ENCODE measurements at regions not wholly inside any gene's neighbourhood (a gene's known extent, or its start where the extent isn't known, plus 50 kb on each side); places are given as distances from the start of the nearest gene placed in this dataset.

GRCh38 chr15:62726461-62726860 lies 316.1 kb upstream of the TPM1 start:
- no peaks in the 10 kb centered on the region for H3K27me3 ChIP-seq (ENCODE audit: insufficient read depth, low read length)
- H3K9me3 ChIP-seq (ENCODE audit: low read depth, low read length): no peaks in the 10 kb centered on the region
- no peak overlapping the region for H3K4me3 ChIP-seq (ENCODE audit: low read length)
- H3K4me1 ChIP-seq (ENCODE audit: insufficient read depth, low read length): no peaks in the 10 kb centered on the region

GRCh38 chr15:62727501-62727900 lies 315.0 kb upstream of the TPM1 start:
- Histone ChIP-seq H3K27me3 (ENCODE audit: insufficient read depth, low read length) (no peaks in the 10 kb centered on the region), H3K4me1 (ENCODE audit: insufficient read depth, low read length) (no peaks in the 10 kb centered on the region), H3K4me3 (ENCODE audit: low read length) (no peak overlapping the region), H3K9me3 (ENCODE audit: low read depth, low read length) (no peaks in the 10 kb centered on the region)

- H3K4me1 ChIP-seq (ENCODE audit: insufficient read depth, low read length): no peaks in the 10 kb centered on the region
- H3K27me3 ChIP-seq (ENCODE audit: insufficient read depth, low read length): no peaks in the 10 kb centered on the region
- H3K4me3 ChIP-seq (ENCODE audit: low read length): no peak overlapping the region
- H3K9me3 ChIP-seq (ENCODE audit: low read depth, low read length): no peaks in the 10 kb centered on the region
Measured at GRCh38 chr15:62730825-62731224, 311.7 kb upstream of the TPM1 start.

- H3K9me3 ChIP-seq (ENCODE audit: low read depth, low read length): no peaks in the 10 kb centered on the region
- no peaks in the 10 kb centered on the region for H3K27me3 ChIP-seq (ENCODE audit: insufficient read depth, low read length)
- H3K4me1 ChIP-seq (ENCODE audit: insufficient read depth, low read length): no peaks in the 10 kb centered on the region
- H3K4me3 ChIP-seq (ENCODE audit: low read length): no peak overlapping the region
Measured at GRCh38 chr15:62732078-62732477, 310.5 kb upstream of the TPM1 start.

- Histone ChIP-seq H3K4me1 (ENCODE audit: insufficient read depth, low read length) (no peaks in the 10 kb centered on the region), H3K4me3 (ENCODE audit: low read length) (no peak overlapping the region), H3K27me3 (ENCODE audit: insufficient read depth, low read length) (no peaks in the 10 kb centered on the region), H3K9me3 (ENCODE audit: low read depth, low read length) (no peaks in the 10 kb centered on the region)
Measured at GRCh38 chr15:62734706-62735105, 307.8 kb upstream of the TPM1 start.

- Histone ChIP-seq H3K27me3 (ENCODE audit: insufficient read depth, low read length) (no peaks in the 10 kb centered on the region), H3K4me1 (ENCODE audit: insufficient read depth, low read length) (no peaks in the 10 kb centered on the region), H3K9me3 (ENCODE audit: low read depth, low read length) (no peaks in the 10 kb centered on the region)
Measured at GRCh38 chr15:62736756-62737155, 305.8 kb upstream of the TPM1 start.

GRCh38 chr15:62737551-62737950 lies 305.0 kb upstream of the TPM1 start:
- Histone ChIP-seq H3K4me3 (ENCODE audit: low read length) (no peak overlapping the region), H3K4me1 (ENCODE audit: insufficient read depth, low read length) (no peaks in the 10 kb centered on the region), H3K27me3 (ENCODE audit: insufficient read depth, low read length) (no peaks in the 10 kb centered on the region), H3K9me3 (ENCODE audit: low read depth, low read length) (no peaks in the 10 kb centered on the region)

More at GRCh38 chr15:62736756-62737155, 305.8 kb upstream of the TPM1 start:
- no peak overlapping the region for H3K4me3 ChIP-seq (ENCODE audit: low read length)

- H3K9me3 ChIP-seq (ENCODE audit: low read depth, low read length): no peaks in the 10 kb centered on the region
- H3K27me3 ChIP-seq (ENCODE audit: insufficient read depth, low read length): no peaks in the 10 kb centered on the region
- H3K4me1 ChIP-seq (ENCODE audit: insufficient read depth, low read length): no peaks in the 10 kb centered on the region
- no peak overlapping the region for H3K4me3 ChIP-seq (ENCODE audit: low read length)
Measured at GRCh38 chr15:62739082-62739481, 303.5 kb upstream of the TPM1 start.

GRCh38 chr15:62739507-62739906 lies 303.0 kb upstream of the TPM1 start:
- Histone ChIP-seq H3K27me3 (ENCODE audit: insufficient read depth, low read length) (no peaks in the 10 kb centered on the region), H3K4me1 (ENCODE audit: insufficient read depth, low read length) (no peaks in the 10 kb centered on the region), H3K4me3 (ENCODE audit: low read length) (no peak overlapping the region), H3K9me3 (ENCODE audit: low read depth, low read length) (no peaks in the 10 kb centered on the region)

GRCh38 chr15:62740141-62741004 lies 302.2 kb upstream of the TPM1 start:
- Histone ChIP-seq H3K9me3 (ENCODE audit: low read depth, low read length) (no peaks in the 10 kb centered on the region), H3K4me1 (ENCODE audit: insufficient read depth, low read length) (no peaks in the 10 kb centered on the region), H3K4me3 (ENCODE audit: low read length) (no peak overlapping the region), H3K27me3 (ENCODE audit: insufficient read depth, low read length) (no peaks in the 10 kb centered on the region)

- no peak overlapping the region for H3K4me3 ChIP-seq (ENCODE audit: low read length)
- no peaks in the 10 kb centered on the region for H3K27me3 ChIP-seq (ENCODE audit: insufficient read depth, low read length)
- no peaks in the 10 kb centered on the region for H3K9me3 ChIP-seq (ENCODE audit: low read depth, low read length)
- no peaks in the 10 kb centered on the region for H3K4me1 ChIP-seq (ENCODE audit: insufficient read depth, low read length)
Measured at GRCh38 chr15:62741106-62741505, 301.4 kb upstream of the TPM1 start.

GRCh38 chr15:62742409-62743171 lies 300.0 kb upstream of the TPM1 start:
- H3K27me3 ChIP-seq (ENCODE audit: insufficient read depth, low read length): no peaks in the 10 kb centered on the region
- H3K4me3 ChIP-seq (ENCODE audit: low read length): no peak overlapping the region
- H3K4me1 ChIP-seq (ENCODE audit: insufficient read depth, low read length): no peaks in the 10 kb centered on the region
- no peaks in the 10 kb centered on the region for H3K9me3 ChIP-seq (ENCODE audit: low read depth, low read length)

- Histone ChIP-seq H3K4me3 (ENCODE audit: low read length) (no peak overlapping the region), H3K27me3 (ENCODE audit: insufficient read depth, low read length) (no peaks in the 10 kb centered on the region), H3K4me1 (ENCODE audit: insufficient read depth, low read length) (no peaks in the 10 kb centered on the region), H3K9me3 (ENCODE audit: low read depth, low read length) (no peaks in the 10 kb centered on the region)
Measured at GRCh38 chr15:62745621-62746225, 296.8 kb upstream of the TPM1 start.

GRCh38 chr15:62748196-62748595 lies 294.4 kb upstream of the TPM1 start:
- no peaks in the 10 kb centered on the region for H3K9me3 ChIP-seq (ENCODE audit: low read depth, low read length)
- no peak overlapping the region for H3K4me3 ChIP-seq (ENCODE audit: low read length)
- no peaks in the 10 kb centered on the region for H3K27me3 ChIP-seq (ENCODE audit: insufficient read depth, low read length)
- no peaks in the 10 kb centered on the region for H3K4me1 ChIP-seq (ENCODE audit: insufficient read depth, low read length)

GRCh38 chr15:62749036-62749815 lies 293.3 kb upstream of the TPM1 start:
- H3K4me3 ChIP-seq (ENCODE audit: low read length): no peak overlapping the region

More at GRCh38 chr15:62749036-62749815, 293.3 kb upstream of the TPM1 start:
- Histone ChIP-seq H3K4me1 (ENCODE audit: insufficient read depth, low read length) (no peaks in the 10 kb centered on the region), H3K27me3 (ENCODE audit: insufficient read depth, low read length) (no peaks in the 10 kb centered on the region), H3K9me3 (ENCODE audit: low read depth, low read length) (no peaks in the 10 kb centered on the region)

All from mononuclear cell (primary cell).